Neural cell (in vitro differentiated cells): ENCODE measurements at regions not wholly inside any gene's neighbourhood (a gene's known extent, or its start where the extent isn't known, plus 50 kb on each side); places are given as distances from the start of the nearest gene placed in this dataset.

Experiments
- H2AFZ ChIP-seq: fragments of 200-600, 300-800 bp; sonication (generic), shearing (Covaris generic); 2 replicates; pipeline ENCODE4 v1.6.0; 2014; ENCODE audit warnings: low read depth, mild to moderate bottlenecking, antibody characterized with exemption, low read length, moderate library complexity
- H3F3A ChIP-seq: fragments of 200-600 bp; shearing (Covaris generic); 2 replicates; pipeline ENCODE4 v1.6.1; 2016; ENCODE audit warnings: mild to moderate bottlenecking, moderate library complexity, mixed read lengths, antibody characterized with exemption, low read length; ENCODE audit not compliant: insufficient read depth, poor library complexity, severe bottlenecking
- H3K27ac ChIP-seq: fragments of 200-600, 300-800 bp; sonication (generic), shearing (Covaris generic); 2 replicates; pipeline ENCODE4 v1.5.1; 2014; ENCODE audit warnings: mild to moderate bottlenecking, low read length, moderate library complexity
- H3K27me3 ChIP-seq: fragments of 300-800, 200-600 bp; sonication (generic), shearing (Covaris generic); 2 replicates; pipeline ENCODE4 v1.6.0; 2014; ENCODE audit warnings: mild to moderate bottlenecking, low read depth, low read length, moderate library complexity; ENCODE audit not compliant: insufficient read depth
- H3K36me3 ChIP-seq: fragments of 300-800, 200-600 bp; sonication (generic), shearing (Covaris generic); 2 replicates; pipeline ENCODE4 v1.5.1; 2014; ENCODE audit warnings: mild to moderate bottlenecking, antibody characterized with exemption, low read length, moderate library complexity; ENCODE audit not compliant: insufficient read depth
- H3K4me2 ChIP-seq: fragments of 300-800, 200-600 bp; sonication (generic), shearing (Covaris generic); 2 replicates; pipeline ENCODE4 v1.6.0; 2014; ENCODE audit warnings: mild to moderate bottlenecking, low read length
- H3K4me3 ChIP-seq: fragments of 300-800, 200-600 bp; sonication (generic), shearing (Covaris generic); 2 replicates; pipeline ENCODE4 v1.5.1; 2014; ENCODE audit warnings: mild to moderate bottlenecking, low read length, moderate library complexity
- H3K79me2 ChIP-seq: fragments of 200-600 bp; shearing (Covaris generic); replicated peaks from 2 replicates; pipeline ENCODE4 v1.6.0; 2014; ENCODE audit warnings: mild to moderate bottlenecking, low read length, moderate library complexity; ENCODE audit not compliant: insufficient read depth
- H3K9ac ChIP-seq: fragments of 300-800, 200-600 bp; sonication (generic), shearing (Covaris generic); 2 replicates; pipeline ENCODE4 v1.6.1; 2016; ENCODE audit warnings: mild to moderate bottlenecking, low read length, mixed read lengths
- H3K9me2 ChIP-seq: fragments of 200-600 bp; shearing (Covaris generic); 2 replicates; pipeline ENCODE4 v1.6.1; 2016; ENCODE audit warnings: mild to moderate bottlenecking, low read length, mixed read lengths; ENCODE audit not compliant: insufficient read depth
- H3K9me3 ChIP-seq: fragments of 200-600, 300-800 bp; sonication (generic), shearing (Covaris generic); 2 replicates; pipeline ENCODE4 v1.6.1; 2016; ENCODE audit warnings: mild to moderate bottlenecking, mixed run types, low read length, moderate library complexity, mixed read lengths
- H4K20me1 ChIP-seq: fragments of 200-600 bp; shearing (Covaris generic); 2 replicates; pipeline ENCODE4 v1.6.1; 2016; ENCODE audit warnings: mild to moderate bottlenecking, mixed run types; ENCODE audit not compliant: insufficient read depth
- CTCF ChIP-seq: fragments of 450-650 bp; IDR thresholded peaks from 2 replicates; pipeline ENCODE4 v1.5.1; 2014; ENCODE audit warnings: antibody characterized with exemption, mild to moderate bottlenecking, moderate library complexity; ENCODE audit not compliant: poor library complexity, severe bottlenecking
- EP300 ChIP-seq: fragments of 450-650 bp; conservative IDR thresholded peaks from 2 replicates; pipeline ENCODE4 v1.6.1; 2014; ENCODE audit warnings: antibody characterized with exemption, mild to moderate bottlenecking, moderate library complexity; ENCODE audit not compliant: poor library complexity, severe bottlenecking
- EZH2 ChIP-seq: fragments of 200-600, 300-800 bp; shearing (Covaris generic), sonication (generic); IDR thresholded peaks from 2 replicates; pipeline ENCODE4 v1.6.1; 2014; ENCODE audit warnings: antibody characterized with exemption, low read length, borderline replicate concordance, mild to moderate bottlenecking; ENCODE audit not compliant: insufficient read depth, poor library complexity, severe bottlenecking
- MXI1 ChIP-seq: fragments of 450-650 bp; conservative IDR thresholded peaks from 2 replicates; pipeline ENCODE4 v1.6.1; 2014; ENCODE audit warnings: antibody characterized with exemption, mild to moderate bottlenecking; ENCODE audit not compliant: poor library complexity, severe bottlenecking
- POLR2AphosphoS5 ChIP-seq: IDR thresholded peaks from 2 replicates; pipeline ENCODE4 v1.6.1; 2012
- RAD21 ChIP-seq: fragments of 450-650 bp; conservative IDR thresholded peaks from 2 replicates; pipeline ENCODE4 v1.6.1; 2014; ENCODE audit warnings: antibody characterized with exemption, mild to moderate bottlenecking, moderate library complexity
- REST ChIP-seq: IDR thresholded peaks from 2 replicates; pipeline ENCODE4 v1.6.1; 2012; ENCODE audit warnings: borderline replicate concordance
- SMC3 ChIP-seq: fragments of 450-650 bp; conservative IDR thresholded peaks from 2 replicates; pipeline ENCODE4 v1.6.1; 2014; ENCODE audit warnings: antibody characterized with exemption, mild to moderate bottlenecking, moderate library complexity; ENCODE audit not compliant: poor library complexity
- TAF1 ChIP-seq: IDR thresholded peaks from 2 replicates; pipeline ENCODE4 v1.6.1; 2012; ENCODE audit warnings: low read depth

DNA sequence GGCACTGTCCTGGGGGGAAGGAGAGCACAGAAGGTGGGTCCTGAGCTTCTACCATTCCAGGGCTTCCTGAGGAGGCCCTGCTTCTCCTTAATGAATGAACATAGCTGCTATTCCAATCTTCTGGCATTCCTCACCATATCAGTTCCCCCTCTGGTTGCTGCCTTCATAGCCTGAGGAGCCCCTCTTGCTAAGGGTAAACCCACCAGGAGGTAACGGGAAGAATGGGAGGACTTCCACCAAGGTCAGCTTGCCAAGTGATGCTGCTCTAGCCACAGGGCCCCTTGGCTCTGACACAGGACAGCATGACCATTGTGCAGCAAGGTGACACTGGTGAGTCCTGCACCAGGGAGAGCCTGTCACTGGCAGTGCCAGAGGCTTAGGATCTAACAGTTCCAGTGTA is 1022.5 kb downstream of the TBC1D22A start:
- Histone ChIP-seq H3K27me3 (no peaks in the 10 kb centered on the region), H3K4me3 (no peak overlapping the region), H3K9me2 (no peaks in the 10 kb centered on the region), H3K36me3 (no peaks in the 10 kb centered on the region), H4K20me1 (no peaks in the 10 kb centered on the region), H2AFZ (no peak overlapping the region), H3K27ac (no peak overlapping the region), H3F3A (no peaks in the 10 kb centered on the region), H3K4me2 (no peak overlapping the region), H3K9ac (no peak overlapping the region), H3K9me3 (peaks cover 6% of the 10 kb centered on the region), H3K79me2 (no peaks in the 10 kb centered on the region)
- TF ChIP-seq TAF1 (no peak), REST (no peak), EZH2 (no peak), SMC3 (no peak), POLR2AphosphoS5 (no peak), CTCF (no peak)

DNA sequence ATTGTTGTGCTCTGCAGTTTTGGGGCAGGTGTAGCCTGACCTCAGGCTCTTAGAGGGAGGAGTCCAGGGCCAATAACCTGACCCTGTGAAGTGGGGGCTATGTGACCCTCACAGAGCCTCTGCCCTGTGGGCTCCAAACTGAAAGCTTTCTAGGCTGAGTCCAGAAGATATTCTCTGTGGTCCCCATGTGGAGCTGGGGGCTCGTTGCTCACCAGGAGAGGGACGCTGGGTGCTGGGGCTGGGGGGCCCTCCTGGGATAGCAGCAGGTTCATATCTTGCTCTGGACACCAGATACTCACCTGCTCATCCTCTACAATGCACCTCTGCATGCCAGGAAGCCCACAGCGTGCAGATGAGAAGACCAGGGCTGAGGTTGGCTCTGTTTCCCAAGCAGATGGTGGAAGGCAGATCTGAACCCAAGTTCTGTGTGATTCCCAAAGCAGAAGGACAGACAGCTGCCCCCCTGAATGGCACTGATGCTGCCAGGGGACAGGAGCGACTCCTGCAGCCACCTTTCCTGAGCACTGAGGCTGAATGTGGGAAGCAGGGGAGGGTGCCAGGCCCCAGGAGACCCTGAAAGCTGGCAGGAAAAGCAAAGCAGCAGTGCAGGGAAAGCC is 1022.0 kb downstream of the TBC1D22A start:
- H3K36me3 ChIP-seq: no peaks in the 10 kb centered on the region
- no peak overlapping the region for H3K27ac ChIP-seq
- no peaks in the 10 kb centered on the region for H3K79me2 ChIP-seq
- no peaks in the 10 kb centered on the region for H4K20me1 ChIP-seq
- H3K27me3 ChIP-seq: no peaks in the 10 kb centered on the region
- no peaks in the 10 kb centered on the region for H3K9me2 ChIP-seq
- H3K4me2 ChIP-seq: no peak overlapping the region
- H2AFZ ChIP-seq: no peak overlapping the region
- H3K9me3 ChIP-seq: peaks cover 6% of the 10 kb centered on the region
- H3F3A ChIP-seq: no peaks in the 10 kb centered on the region
- no peak overlapping the region for H3K4me3 ChIP-seq
- H3K9ac ChIP-seq: no peak overlapping the region
- TF ChIP-seq POLR2AphosphoS5 (no peak), SMC3 (no peak), RAD21 (no peak), EZH2 (no peak), TAF1 (no peak), REST (no peak), MXI1 (no peak), CTCF (no peak), EP300 (no peak)
